Neural progenitor cell (in vitro differentiated cells): ENCODE measurements at regions not wholly inside any gene's neighbourhood (a gene's known extent, or its start where the extent isn't known, plus 50 kb on each side); places are given as distances from the start of the nearest gene placed in this dataset.
"Not testable (repeated sequence)": the region's sequence is repeated elsewhere in the genome, so short reads cannot be mapped to it uniquely, and the experiment has no call there.

Experiments
- DNase-seq: peaks from one replicate; pipeline ENCODE4 v3.0.0-alpha.2; 2016; ENCODE audit warnings: low spot score
- H2AFZ ChIP-seq: fragments of 200-600 bp; sonication (generic); replicated peaks from 2 replicates; pipeline ENCODE4 v1.6.1; 2016; ENCODE audit warnings: antibody characterized with exemption
- H3F3A ChIP-seq: fragments of 200-600 bp; sonication (generic); 2 replicates; pipeline ENCODE4 v1.6.1; 2016; ENCODE audit warnings: antibody characterized with exemption, low read depth
- H3K27ac ChIP-seq: fragments of 200-600 bp; sonication (generic); 2 replicates; pipeline ENCODE4 v1.5.1; 2016; ENCODE audit warnings: mild to moderate bottlenecking
- H3K27me3 ChIP-seq: fragments of 200-600 bp; sonication (generic); 2 replicates; pipeline ENCODE4 v1.6.1; 2016; ENCODE audit warnings: mild to moderate bottlenecking, moderate library complexity
- H3K36me3 ChIP-seq: fragments of 200-600 bp; sonication (generic); 2 replicates; pipeline ENCODE4 v1.5.1; 2016
- H3K4me1 ChIP-seq: fragments of 200-600 bp; sonication (generic); 2 replicates; pipeline ENCODE4 v1.6.1; 2016; ENCODE audit warnings: mixed run types
- H3K4me2 ChIP-seq: fragments of 200-600 bp; sonication (generic); 2 replicates; pipeline ENCODE4 v1.6.1; 2016
- H3K4me3 ChIP-seq: fragments of 200-600 bp; sonication (generic); 2 replicates; pipeline ENCODE4 v1.5.1; 2016
- H3K79me2 ChIP-seq: fragments of 200-600 bp; sonication (generic); 2 replicates; pipeline ENCODE4 v1.6.1; 2016; ENCODE audit warnings: low read depth
- H3K9ac ChIP-seq: fragments of 200-600 bp; sonication (generic); 2 replicates; pipeline ENCODE4 v1.6.1; 2016
- H3K9me3 ChIP-seq: fragments of 200-600 bp; sonication (generic); 2 replicates; pipeline ENCODE4 v1.5.1; 2016; ENCODE audit warnings: low read depth
- H4K20me1 ChIP-seq: fragments of 200-600 bp; sonication (generic); 2 replicates; pipeline ENCODE4 v1.6.1; 2016; ENCODE audit warnings: low read depth
- H3K27ac Mint-ChIP-seq: 3 replicates; pipeline ENCODE4 v1.8.0; 2021; ENCODE audit warnings: mixed read lengths
- H3K27me3 Mint-ChIP-seq: 2 replicates; pipeline ENCODE4 v1.8.0; 2022; ENCODE audit warnings: low read depth, mild to moderate bottlenecking, inconsistent platforms, moderate library complexity, mixed read lengths; ENCODE audit not compliant: insufficient read depth
- H3K36me3 Mint-ChIP-seq: 3 replicates; pipeline ENCODE4 v1.8.0; 2021; ENCODE audit warnings: mixed read lengths
- H3K4me1 Mint-ChIP-seq: 3 replicates; pipeline ENCODE4 v1.8.0; 2021; ENCODE audit warnings: mixed read lengths
- H3K4me3 Mint-ChIP-seq: 3 replicates; pipeline ENCODE4 v1.8.0; 2021; ENCODE audit warnings: mild to moderate bottlenecking, moderate library complexity, mixed read lengths
- H3K9me3 Mint-ChIP-seq: 3 replicates; pipeline ENCODE4 v1.8.0; 2020; ENCODE audit warnings: mixed read lengths
- CTCF ChIP-seq: fragments of 200-600 bp; sonication (generic); IDR thresholded peaks from 2 replicates; pipeline ENCODE4 v1.5.1; 2017; ENCODE audit warnings: antibody characterized with exemption, mild to moderate bottlenecking
- EZH2 ChIP-seq: fragments of 200-600 bp; sonication (generic); IDR thresholded peaks from 2 replicates; pipeline ENCODE4 v1.6.1; 2017; ENCODE audit warnings: antibody characterized with exemption, mild to moderate bottlenecking, moderate library complexity
- EZH2phosphoT487 ChIP-seq: fragments of 200-600 bp; sonication (generic); IDR thresholded peaks from 2 replicates; pipeline ENCODE4 v1.6.1; 2017; ENCODE audit warnings: antibody characterized with exemption

GRCh38 chr16:34078691-34079090, 619.3 kb downstream of the TP53TG3F start:
- Histone ChIP-seq H3K79me2 (no peaks in the 10 kb centered on the region), H3K4me3 (no peak overlapping the region), H3F3A (no peaks in the 10 kb centered on the region), H3K9ac (no peak overlapping the region), H3K27me3 (no peaks in the 10 kb centered on the region), H3K4me1 (no peaks in the 10 kb centered on the region), H3K36me3 (no peaks in the 10 kb centered on the region), H2AFZ (no peak overlapping the region), H4K20me1 (no peaks in the 10 kb centered on the region), H3K27ac (no peak overlapping the region), H3K9me3 (peaks cover 59% of the 10 kb centered on the region), H3K4me2 (no peak overlapping the region)
- Mint-ChIP-seq H3K4me3 (no peak overlapping the region), H3K9me3 (peaks cover 86% of the 10 kb centered on the region), H3K36me3 (no peaks in the 10 kb centered on the region), H3K27ac (no peak overlapping the region), H3K27me3 (peaks cover 4% of the 10 kb centered on the region), H3K4me1 (no peaks in the 10 kb centered on the region)
- TF ChIP-seq EZH2phosphoT487 (no peak), EZH2 (no peak), CTCF (no peak)
- no peak for DNase-seq

DNA sequence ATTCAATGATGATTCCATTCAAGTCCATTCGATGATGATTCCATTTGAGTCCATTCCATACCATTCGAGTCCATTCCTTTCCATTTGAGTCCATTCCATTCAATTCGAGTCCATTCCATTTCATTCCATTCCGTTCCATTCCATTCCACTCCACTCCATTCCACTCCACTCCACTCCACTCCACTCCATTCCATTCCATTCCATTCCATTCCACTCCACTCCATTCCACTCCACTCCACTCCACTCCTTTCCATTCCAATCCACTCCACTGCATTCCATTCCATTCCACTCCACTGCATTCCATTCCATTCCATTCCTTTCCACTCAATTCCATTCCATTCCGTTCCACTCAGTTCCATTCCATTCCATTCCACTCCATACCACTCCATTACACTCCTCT, 625.6 kb downstream of the TP53TG3F start:
- not testable (repeated sequence) for H3K4me1 Mint-ChIP-seq, H3K4me3 Mint-ChIP-seq, H3K36me3 ChIP-seq, H3K4me3 ChIP-seq, H3K27me3 ChIP-seq, H3K4me2 ChIP-seq, H3K27ac Mint-ChIP-seq, H3K36me3 Mint-ChIP-seq, H2AFZ ChIP-seq, H4K20me1 ChIP-seq, DNase-seq, H3K79me2 ChIP-seq, H3K27ac ChIP-seq, H3F3A ChIP-seq, H3K4me1 ChIP-seq, H3K9ac ChIP-seq
- Mint-ChIP-seq H3K9me3 (peaks cover 93% of the 10 kb centered on the region), H3K27me3 (peaks cover 12% of the 10 kb centered on the region)
- H3K9me3 ChIP-seq, result peaks cover 67% of the 10 kb centered on the region

GRCh38 chr16:34095006-34095405, 635.6 kb downstream of the TP53TG3F start:
- H3K9me3 ChIP-seq, result peaks cover 39% of the 10 kb centered on the region
- H3K79me2 ChIP-seq, H3K4me1 ChIP-seq, H2AFZ ChIP-seq, H3K27ac ChIP-seq, DNase-seq, H3K4me3 ChIP-seq, H3K36me3 ChIP-seq, H3K4me1 Mint-ChIP-seq, H3K27me3 ChIP-seq, H3K4me2 ChIP-seq, H3F3A ChIP-seq, H4K20me1 ChIP-seq, H3K4me3 Mint-ChIP-seq, H3K36me3 Mint-ChIP-seq, H3K9ac ChIP-seq, H3K27ac Mint-ChIP-seq: not testable (repeated sequence)
- Mint-ChIP-seq H3K27me3 (peaks cover 16% of the 10 kb centered on the region), H3K9me3 (peaks cover 96% of the 10 kb centered on the region)

DNA sequence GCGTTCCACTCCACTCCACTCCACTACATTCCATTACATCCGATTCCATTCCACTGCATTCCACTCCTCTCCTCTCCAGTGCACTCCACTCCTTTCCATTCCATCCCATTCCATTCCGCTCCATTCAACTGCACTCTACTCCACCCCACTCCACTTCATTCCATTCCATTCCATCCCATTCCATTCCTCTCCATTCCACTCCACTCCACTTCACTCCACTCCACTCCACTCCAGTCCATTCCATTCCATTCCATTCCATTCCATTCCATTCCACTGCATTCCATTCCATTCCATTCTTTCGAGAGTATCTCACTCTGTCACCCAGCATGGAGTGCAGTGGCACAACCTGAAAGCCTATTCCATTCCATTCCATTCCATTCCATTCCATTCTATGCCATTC, 637.5 kb downstream of the TP53TG3F start:
- H3K27ac Mint-ChIP-seq, H3K79me2 ChIP-seq, DNase-seq, H3K27me3 ChIP-seq, H4K20me1 ChIP-seq, H3K27ac ChIP-seq, H3K4me1 Mint-ChIP-seq, H3F3A ChIP-seq, H3K36me3 Mint-ChIP-seq, H3K36me3 ChIP-seq, H3K4me2 ChIP-seq, H2AFZ ChIP-seq, H3K4me1 ChIP-seq, H3K9ac ChIP-seq, H3K4me3 Mint-ChIP-seq, H3K4me3 ChIP-seq: not testable (repeated sequence)
- H3K9me3 ChIP-seq, result peaks cover 38% of the 10 kb centered on the region
- Mint-ChIP-seq H3K9me3 (peaks cover 91% of the 10 kb centered on the region), H3K27me3 (peaks cover 16% of the 10 kb centered on the region)

GRCh38 chr16:34097326-34097725, 637.9 kb downstream of the TP53TG3F start:
- H3K4me3 ChIP-seq, H3K9ac ChIP-seq, DNase-seq, H3K4me2 ChIP-seq, H3K4me3 Mint-ChIP-seq, H3K36me3 ChIP-seq, H3K36me3 Mint-ChIP-seq, H3F3A ChIP-seq, H3K27ac Mint-ChIP-seq, H3K4me1 Mint-ChIP-seq, H3K79me2 ChIP-seq, H4K20me1 ChIP-seq, H3K27me3 ChIP-seq, H2AFZ ChIP-seq, H3K27ac ChIP-seq, H3K4me1 ChIP-seq: not testable (repeated sequence)
- H3K9me3 ChIP-seq, result peaks cover 34% of the 10 kb centered on the region
- Mint-ChIP-seq H3K9me3 (peaks cover 87% of the 10 kb centered on the region), H3K27me3 (peaks cover 16% of the 10 kb centered on the region)

DNA sequence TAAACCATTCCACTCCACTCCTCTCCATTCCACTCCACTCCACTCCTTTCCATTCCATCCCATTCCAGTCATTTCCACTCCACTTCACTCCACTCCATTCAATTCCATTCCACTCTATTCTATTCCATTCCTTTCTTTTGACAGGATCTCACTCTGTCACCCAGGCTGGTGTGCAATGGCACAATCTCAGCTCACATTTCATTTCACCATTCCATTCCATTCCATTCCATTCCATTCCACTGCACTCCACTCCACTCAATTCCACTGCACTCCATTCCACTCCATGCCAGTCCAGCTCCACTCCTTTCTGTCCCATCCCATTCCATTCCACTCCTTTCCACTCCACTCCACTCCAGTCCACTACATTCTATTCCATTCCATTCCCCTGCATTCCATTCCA, 638.6 kb downstream of the TP53TG3F start:
- not testable (repeated sequence) for H3K4me3 Mint-ChIP-seq
- peaks cover 27% of the 10 kb centered on the region for H3K9me3 ChIP-seq

DNA sequence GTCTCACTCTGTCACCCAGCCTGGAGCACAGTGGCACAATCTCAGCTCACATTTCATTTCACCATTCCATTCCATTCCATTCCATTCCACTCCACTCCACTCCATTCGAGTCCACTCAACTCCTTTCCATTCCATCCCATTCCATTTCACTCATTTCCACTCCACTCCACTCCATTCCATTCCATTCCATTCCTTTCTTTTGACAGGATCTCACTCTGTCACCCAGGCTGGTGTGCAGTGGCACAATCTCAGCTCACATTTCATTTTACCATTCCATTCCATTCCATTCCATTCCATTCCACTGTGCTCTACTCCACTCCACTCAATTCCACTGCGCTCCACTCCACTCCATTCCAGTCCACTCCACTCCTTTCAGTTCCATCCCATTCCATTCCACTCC, 639.6 kb downstream of the TP53TG3F start:
- H3K4me3 Mint-ChIP-seq, H2AFZ ChIP-seq, H3K4me1 ChIP-seq, H3F3A ChIP-seq, H3K79me2 ChIP-seq, H4K20me1 ChIP-seq, H3K27ac ChIP-seq, H3K27me3 ChIP-seq, DNase-seq, H3K36me3 Mint-ChIP-seq, H3K4me3 ChIP-seq, H3K4me1 Mint-ChIP-seq, H3K27ac Mint-ChIP-seq, H3K9ac ChIP-seq, H3K36me3 ChIP-seq, H3K4me2 ChIP-seq: not testable (repeated sequence)
- H3K9me3 ChIP-seq, result peaks cover 32% of the 10 kb centered on the region
- peaks cover 77% of the 10 kb centered on the region for H3K9me3 Mint-ChIP-seq
- peaks cover 16% of the 10 kb centered on the region for H3K27me3 Mint-ChIP-seq

More for the DNA sequence above, 638.6 kb downstream of the TP53TG3F start:
- not testable (repeated sequence) for H3K27ac ChIP-seq, H3K79me2 ChIP-seq, H3K36me3 Mint-ChIP-seq, H3K27ac Mint-ChIP-seq, DNase-seq, H3K4me1 ChIP-seq, H3K4me1 Mint-ChIP-seq, H4K20me1 ChIP-seq, H3K9ac ChIP-seq, H2AFZ ChIP-seq, H3K36me3 ChIP-seq, H3K4me2 ChIP-seq, H3K27me3 ChIP-seq, H3K4me3 ChIP-seq, H3F3A ChIP-seq
- Mint-ChIP-seq H3K9me3 (peaks cover 80% of the 10 kb centered on the region), H3K27me3 (peaks cover 16% of the 10 kb centered on the region)
